ENCODE measurements at regions not wholly inside any gene's neighbourhood (a gene's known extent, or its start where the extent isn't known, plus 50 kb on each side); places are given as distances from the start of the nearest gene placed in this dataset.
A peak's percentile ranks its signal among the peaks of the same experiment; 100 is the strongest.
"Not testable (repeated sequence)": the region's sequence is repeated elsewhere in the genome, so short reads cannot be mapped to it uniquely, and the experiment has no call there.

DNA sequence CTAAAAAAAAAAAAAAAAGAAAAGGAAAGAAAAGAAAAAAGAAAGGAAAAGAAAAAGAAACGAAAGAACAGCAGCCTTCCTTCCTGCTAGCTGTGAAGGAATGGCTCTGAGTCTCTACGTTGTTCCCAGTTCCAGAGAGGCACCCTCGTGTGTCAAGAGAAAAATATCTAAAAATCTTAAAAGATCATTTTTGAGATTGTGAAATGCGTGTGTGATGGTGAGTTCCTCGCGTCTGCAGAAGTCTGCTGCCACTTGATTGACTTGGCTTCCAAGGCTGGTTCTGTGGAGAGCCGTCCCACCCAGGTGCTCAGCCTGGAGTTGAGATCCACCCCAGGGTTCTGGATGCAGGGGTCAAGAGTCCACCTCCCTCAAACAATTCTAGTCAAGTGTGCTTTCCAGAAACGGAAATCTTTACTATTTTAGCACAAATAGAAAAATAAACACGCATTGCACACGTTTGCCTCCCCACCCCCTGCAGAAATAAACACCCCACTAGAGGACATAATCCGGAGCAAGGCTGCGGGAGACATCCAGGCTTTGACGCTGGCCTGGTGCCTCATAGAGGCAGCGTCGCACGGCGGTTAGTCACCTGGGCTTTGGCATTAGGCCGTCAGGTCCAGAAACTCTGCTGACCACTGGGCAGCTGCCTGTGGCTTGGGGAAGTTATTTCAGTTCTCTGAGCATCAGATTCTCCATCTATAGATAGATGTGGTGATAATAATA is 265.4 kb downstream of the FAM43A start:
- no peak for DNase-seq (ENCODE audit: low spot score)

DNA sequence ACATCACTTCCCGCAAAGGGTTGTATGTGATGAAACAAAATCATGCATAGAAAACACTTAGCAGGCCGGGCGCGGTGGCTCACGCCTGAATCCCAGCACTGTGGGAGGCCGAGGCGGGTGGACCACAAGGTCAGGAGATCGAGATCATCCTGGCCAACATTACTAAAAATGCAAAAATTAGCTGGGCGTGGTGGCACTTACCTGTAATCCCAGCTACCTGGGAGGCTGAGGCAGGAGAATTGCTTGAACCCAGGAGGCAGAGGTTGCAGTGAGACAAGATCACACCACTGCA is 265.9 kb downstream of the FAM43A start:
- DNase-seq (ENCODE audit: low spot score) = not testable (repeated sequence)

DNA sequence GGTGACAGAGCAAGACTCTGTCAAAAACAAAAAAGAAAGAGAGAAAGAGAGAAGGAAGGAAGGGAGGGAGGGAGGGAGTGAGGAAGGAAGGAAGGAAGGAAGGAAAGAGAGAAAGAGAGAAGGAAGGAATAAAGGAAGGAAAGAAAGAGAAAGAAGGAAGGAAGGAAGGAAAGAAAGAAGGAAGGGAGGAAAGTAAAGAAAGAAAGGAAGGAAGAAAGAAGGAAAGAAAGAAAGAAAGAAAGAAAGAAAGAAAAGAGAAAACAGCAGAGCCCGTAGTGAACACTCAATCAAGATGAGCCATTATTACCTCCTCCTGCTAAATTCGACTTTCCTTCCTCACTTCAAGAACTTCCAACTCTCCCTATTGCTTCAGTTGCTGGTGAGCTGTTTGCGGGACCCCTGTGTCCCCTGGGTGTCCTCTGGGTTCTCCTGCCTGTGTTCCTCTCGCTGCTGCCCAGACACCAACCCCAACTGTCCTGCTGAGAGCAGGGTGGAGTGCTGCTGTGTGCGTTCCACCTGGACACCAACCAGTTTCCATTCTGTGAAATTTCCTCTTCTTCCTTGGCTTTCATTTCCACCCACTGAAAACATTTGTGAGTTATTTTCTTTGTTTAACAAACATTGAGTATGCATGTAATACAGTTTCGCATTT is 266.4 kb downstream of the FAM43A start:
- DNase-seq (ENCODE audit: low spot score) = no peak

DNA sequence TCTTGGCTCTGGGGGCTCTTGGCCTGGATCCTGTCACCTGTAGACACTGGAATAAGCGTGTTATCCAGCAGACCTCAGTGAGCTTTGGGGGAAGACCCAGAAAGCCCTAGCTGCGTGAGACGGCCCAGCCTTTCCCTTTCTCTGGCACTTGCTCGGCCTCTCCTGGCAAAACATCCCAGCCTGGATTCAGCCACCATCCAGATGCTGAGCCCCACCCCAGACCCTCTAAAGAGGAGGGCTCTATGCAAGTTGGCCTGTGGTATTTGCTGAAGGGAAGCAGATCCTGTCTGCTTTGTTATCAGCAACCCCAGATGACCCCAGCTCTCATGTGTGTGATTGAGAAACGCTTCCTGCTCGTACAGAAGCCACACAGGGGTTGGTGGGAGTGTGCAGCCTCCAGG is 267.2 kb downstream of the FAM43A start:
- DNase-seq (ENCODE audit: low spot score) = no peak

DNA sequence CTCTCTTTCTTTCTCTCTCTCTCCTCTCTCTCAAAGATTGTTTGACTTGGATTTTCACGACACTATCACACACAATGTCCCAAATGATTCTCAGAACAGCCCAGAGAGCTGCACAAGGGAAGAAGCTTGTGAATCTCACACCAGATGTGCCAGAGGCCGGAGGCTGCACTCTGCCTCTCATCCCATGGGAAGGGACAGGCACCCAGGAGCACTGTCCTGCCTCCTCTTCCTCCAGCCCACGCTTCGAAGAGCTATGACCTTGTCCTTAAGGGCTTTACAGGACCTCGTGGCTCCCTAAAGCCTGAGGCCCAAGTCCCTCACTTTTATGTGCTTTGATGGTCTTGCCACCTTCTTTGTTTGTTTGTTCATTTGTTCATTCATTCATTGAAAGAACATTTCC is 267.6 kb downstream of the FAM43A start:
- DNase-seq (ENCODE audit: low spot score) = no peak

DNA sequence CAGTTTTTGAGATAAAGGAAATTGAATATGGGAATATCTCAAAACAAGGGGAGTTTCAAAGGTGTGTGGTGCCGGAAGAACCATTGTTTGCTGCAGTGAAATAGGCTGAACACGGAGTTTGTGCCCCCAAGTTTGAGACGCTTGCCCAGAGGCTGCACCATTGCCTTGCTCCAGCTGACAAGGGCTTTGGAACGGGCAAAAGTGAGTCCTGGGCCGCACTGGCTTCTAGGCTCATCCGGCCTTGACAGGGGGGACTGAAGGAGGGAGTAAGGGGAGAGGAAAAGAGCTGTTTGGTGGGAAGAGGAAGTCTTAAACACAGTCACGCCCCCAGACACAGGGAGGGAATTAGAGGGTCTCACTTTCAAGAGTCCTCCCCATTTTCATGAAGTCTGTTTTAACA is 269.9 kb downstream of the FAM43A start:
- no peak for DNase-seq (ENCODE audit: low spot score)

DNA sequence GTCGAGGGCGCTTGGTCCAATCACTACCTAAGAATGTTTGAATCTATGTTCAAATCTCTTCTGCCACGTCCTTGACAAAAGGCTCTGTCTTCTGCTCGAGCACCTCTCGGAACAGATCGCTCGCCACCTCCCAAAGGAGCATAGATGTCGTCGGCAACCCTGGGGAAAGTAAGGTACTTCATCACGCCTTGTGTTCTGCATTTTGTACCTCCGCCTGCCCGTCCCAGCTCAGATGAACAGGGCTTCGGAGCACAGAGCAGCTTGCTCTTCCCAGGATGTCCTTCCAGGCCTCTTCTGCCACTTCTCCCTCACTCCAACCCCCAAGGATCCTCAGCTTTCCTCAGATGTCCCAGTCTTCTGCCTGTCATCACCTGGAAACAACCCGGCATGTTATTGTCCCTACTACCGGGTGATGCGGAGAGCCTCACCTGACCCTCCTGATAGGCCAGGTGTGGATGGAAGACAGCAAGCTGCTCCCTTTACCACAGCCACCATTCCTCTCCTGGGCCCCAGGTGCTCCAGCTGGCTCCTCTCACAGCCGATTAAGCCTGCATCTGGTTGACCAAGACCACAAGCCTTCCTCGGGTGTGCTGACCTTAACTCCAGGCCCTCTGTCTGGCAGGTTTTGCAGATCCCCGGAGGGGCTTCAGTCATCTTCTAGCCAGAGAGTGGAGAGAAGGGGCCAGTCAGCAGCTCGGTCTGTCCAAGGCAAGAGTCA is 270.5 kb downstream of the FAM43A start:
- DNase-seq (ENCODE audit: low spot score) = no peak

DNA sequence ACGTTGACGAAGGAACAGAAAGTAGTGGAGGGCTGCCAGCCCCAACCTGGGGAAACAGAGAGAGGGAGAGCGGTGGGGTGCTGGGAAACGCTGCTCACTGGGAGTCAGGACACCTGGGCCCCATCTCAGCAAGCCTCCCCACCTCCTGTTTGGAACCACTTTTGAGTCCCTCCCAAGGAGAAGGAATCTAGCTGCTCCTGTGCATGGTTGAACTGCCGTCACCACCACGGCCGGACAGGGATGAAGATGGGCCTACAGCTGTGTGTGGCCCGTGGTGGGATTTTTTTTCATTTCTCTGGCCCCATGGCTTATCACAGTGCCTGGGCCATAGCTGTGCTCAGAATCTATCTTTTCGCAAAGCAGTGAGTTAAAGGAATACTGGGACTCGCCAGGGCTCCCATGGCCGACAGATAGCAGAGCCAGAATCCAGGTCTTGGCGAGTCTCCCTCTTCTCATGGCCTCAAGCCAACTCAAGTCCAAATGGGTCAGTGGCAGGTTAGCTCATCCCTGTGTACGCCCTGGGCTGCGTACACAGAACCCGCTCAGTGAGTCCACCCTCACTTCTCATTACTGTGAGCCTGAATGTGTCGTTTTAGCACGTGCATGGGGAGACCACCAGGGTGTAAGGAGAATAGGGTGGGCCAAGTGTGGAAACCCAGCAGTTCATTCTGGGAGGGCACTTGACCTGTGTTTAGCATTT is 271.2 kb downstream of the FAM43A start:
- DNase-seq (ENCODE audit: low spot score) = no peak

DNA sequence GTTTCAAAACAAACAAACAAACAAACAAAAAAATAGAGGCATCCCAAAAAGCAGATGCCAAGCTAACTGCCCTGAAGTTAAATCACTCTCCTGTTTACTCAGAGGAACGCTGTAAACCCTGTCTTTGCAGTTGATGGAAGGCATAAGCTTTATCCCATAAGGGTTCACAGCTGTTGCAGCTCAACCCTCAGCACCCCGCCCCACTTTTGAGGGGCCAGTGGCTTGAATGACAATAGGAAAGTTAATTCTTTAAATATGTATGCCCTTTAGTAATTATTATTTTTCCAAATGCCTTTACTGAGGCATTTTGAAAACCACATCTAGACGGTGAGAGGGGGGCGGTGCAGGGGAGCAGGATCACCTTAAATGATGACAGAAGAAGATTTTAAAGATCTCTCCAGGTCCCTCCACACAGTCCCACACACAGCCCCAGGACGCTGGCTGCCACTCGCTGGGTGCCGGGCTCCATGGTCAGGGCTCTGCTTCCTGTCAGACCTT is 272.1 kb downstream of the FAM43A start:
- DNase-seq (ENCODE audit: low spot score) = no peak

DNA sequence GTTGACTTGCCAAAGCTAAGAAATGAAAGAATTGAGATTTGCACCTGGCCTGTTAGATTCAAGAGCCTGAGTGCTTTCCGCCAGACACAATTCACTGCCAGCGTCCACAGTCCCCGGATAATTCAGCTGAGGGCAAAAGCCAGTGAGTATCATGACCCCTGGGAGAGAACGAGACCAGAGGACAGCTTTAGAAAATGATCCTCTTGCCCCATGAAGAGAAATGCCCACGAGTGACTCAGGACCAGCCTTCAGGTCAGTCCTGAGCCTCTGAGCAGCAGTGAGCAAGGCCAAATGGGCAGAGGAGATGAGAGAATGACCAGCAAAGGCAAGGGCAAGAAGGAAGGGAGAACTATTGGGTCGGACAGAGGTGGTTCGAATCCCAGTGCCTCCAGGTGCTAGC is 273.5 kb downstream of the FAM43A start:
- DNase-seq (ENCODE audit: low spot score) = no peak

DNA sequence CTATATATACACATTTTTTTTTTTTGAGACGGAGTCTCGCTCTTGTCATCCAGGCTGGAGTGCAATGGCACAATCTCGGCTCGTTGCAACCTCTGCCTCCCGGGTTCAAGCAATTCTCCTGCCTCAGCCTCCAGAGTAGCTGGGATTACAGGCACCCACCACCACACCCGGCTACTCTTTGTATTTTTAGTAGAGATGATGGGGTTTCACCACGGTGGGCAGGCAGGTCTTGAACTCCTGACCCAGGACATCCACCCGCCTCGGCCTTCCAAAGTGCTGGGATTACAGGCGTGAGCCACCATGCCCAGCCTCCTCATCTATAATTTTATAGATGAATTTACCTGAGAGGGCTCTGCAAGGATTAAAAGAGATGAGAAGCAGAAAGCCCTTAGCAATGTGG is 274.0 kb downstream of the FAM43A start:
- not testable (repeated sequence) for DNase-seq (ENCODE audit: low spot score)

DNA sequence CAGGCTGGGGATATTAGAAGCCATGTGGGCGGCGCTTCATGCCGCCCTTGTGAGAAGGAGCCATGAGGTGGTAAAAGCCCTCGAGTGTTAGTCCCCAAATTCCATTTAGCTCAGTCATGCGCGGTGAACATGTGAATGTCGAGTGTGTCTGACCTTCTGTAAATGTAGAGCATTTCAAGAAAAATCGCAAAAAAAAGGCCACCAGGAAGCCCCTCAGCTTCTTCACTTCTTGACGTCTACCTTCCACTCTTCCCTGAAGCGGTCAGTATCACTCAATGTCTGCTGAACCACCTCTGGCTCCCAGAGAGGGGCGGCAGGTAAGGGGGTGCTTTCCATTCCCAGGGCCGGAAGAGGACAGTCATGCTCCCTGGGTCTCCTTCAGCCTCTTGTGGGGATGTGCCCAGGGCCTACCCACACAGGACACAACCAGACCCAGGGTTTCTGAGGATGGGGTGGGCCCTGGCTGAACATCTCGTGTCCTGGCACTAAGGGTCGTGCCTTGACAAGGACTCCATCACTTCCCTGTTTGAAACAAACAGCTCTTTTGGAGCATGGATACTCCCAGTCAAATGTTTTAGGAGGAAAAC is 274.9 kb downstream of the FAM43A start:
- DNase-seq (ENCODE audit: low spot score) = no peak

DNA sequence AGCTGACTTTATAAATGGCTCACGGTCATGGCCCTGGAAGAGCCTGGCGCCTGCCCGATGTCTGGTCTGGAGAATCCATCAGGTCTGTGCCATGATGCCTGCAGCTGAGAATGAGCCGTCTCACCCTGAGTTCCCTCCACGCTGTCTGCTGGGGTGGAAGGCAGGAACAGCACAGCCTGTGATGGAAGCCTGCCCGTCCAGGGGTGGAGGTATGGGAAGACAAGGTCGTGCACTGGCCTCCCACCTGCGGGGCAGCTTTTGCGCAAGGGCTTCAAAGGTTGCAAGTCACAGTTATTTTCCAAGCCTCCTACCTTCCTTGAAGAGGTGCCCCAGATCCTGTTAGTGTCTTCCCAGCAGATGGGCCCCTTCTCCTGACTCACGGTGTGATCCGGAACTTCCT is 275.5 kb downstream of the FAM43A start:
- DNase-seq (ENCODE audit: low spot score) = no peak

DNA sequence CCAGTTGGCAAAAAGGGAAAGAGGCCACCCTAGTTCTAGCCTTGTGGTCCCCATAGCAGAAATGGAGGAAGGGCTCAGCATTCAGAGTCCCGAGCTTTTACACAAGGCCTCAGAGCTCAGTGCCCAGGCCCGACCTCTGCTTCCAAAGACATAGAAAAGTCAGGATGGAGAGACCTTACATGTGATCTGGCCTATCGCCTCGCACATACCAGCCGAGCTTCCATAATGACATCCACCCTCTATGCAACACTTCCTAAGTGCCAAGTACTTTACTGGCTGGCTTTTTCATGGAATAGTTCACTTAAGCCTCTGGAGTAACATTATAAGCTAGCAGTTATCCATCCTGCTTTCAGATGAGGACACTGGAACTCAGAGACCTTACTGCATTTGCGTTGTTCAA is 275.9 kb downstream of the FAM43A start:
- no peak for DNase-seq (ENCODE audit: low spot score)

DNA sequence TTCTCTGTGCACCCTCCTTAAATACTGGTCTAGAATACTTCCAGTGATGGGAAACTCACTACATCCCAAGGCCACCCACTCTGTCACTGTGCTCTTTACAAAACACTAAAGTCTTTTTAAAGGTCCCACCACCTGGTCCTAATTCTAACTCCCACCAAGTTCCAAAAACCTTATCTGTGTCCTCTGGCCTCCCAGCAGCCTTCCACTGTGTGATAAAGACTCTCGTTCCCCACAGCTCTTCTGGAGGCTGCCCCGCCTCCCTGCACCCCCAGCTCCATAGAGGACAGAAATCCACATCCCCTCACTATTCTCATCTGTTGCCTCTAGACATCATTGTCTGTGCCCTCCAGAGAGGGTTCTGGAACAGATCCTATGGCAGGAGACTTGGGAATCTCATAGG is 276.4 kb downstream of the FAM43A start:
- DNase-seq (ENCODE audit: low spot score) = no peak

DNA sequence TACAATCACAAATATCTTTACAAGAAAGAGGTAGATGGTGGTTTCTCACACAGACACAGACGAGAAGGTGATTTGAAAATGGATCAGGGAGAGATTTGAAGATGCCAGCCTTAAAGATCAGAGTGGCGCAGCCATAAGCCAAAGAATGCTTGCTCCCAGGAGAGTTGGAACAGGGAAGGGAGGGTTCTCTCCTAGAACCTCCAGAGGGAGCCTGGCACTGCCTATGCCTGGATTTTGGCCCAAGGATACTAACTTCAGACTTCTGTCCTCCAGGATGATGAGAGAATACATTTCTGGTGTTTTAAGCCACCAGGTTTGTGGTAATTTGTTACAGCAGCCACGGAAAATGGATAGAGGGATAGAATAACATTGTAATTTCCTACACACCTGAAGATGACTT is 279.1 kb downstream of the FAM43A start:
- no peak for DNase-seq (ENCODE audit: low spot score)

DNA sequence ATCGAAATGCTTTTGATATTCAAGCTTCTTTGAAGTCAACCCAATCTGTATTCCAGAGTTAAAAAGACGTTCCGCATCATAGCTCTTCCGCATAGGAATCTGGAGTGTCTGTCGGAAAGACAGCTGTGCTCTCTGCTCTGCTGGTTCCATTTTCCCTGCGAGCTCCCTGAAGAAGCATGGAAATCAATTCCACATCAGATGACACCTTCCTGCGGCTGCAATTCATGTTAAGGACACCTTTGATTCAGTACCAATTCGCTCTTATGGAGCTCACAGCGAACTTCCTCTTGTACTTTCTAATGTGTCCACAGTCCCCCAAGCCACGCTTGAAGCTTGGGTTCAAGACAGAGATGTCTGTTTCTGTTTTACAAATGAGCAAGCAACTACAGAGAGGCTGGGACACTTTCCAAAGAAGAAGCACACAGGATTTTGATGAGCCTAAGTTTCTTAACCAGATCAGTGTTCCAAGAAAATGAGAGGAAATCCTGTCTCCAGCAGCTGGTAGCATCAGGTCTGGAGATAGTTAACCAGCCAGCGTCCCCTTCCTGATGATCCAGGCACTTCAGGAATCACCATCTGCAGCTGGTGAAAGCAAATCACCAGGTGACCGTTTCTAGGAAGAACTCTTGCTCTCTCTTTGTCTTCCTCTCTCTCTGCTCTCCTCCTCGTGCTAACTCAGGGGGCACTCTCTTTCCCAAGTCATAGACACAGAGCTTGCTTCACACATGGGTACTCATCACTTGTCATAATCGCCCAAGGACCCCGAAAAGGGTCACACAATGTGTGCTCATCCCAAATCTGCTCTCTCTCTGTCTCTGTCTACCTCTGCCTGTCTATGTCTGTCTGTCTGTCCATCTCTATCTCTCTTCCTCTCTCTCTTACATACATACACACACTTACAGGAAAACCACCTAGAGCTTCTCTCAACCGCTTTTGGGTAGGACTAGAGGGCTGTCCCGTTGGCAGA is 281.8 kb downstream of the FAM43A start:
- DNase-seq (ENCODE audit: low spot score) = no peak

DNA sequence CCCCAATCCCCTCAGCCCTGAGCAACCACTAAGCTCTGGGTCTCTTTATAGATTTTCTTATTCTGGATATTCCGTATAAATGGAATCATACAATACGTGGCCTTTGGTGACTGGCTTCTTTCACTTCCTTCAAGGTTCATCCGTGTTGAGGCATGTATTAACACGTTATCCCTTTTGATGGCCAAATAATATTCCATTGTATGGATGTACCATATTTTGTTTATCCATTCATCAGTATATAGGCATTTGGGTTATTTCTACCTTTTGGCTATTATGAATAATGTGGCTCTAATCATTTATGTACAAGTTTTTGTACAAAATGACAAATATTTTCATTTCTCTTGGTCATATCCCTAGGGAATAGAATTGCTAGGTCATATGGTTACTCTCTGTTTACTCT is 284.4 kb downstream of the FAM43A start:
- no peak for DNase-seq (ENCODE audit: low spot score)

DNA sequence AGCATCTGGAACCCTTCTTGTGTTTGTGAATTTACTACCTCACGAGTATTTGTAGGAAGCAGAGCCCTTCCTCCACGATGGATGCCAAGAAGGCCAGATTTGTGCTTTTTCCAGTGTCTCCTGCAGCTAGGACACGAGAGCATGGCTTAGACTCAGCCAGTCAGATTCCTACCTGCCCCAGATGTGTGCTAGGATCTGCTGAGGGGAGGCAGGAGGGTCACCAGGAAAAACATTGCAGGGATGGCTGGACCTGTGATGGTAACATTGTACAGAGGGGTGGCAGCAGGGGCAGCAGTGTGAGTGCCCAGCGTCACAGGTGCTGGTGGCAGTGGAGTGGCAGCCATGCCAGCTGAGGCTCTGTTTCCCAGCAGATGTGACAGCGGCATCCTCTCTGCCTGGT is 285.3 kb downstream of the FAM43A start:
- no peak for DNase-seq (ENCODE audit: low spot score)

DNA sequence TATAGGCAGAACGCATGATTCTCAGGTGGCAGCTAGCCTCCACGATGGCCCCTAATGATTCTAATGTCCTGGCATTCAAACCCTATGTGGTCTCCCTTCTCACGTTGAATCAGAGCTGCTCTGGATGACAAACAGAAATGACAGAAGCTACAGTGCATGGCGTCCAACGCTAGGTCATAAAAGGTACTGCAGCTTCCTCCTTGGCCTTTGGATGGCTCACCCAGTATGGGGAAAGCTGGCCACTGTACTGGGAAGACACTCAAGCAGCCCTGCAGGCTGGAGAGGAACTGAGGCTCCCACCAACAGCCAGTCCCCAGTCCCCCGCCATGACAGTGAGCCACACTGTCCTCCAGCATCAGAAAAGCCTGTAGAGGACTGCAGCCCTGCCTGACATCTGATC is 286.3 kb downstream of the FAM43A start:
- peak; percentile 11 for DNase-seq (ENCODE audit: low spot score)

DNA sequence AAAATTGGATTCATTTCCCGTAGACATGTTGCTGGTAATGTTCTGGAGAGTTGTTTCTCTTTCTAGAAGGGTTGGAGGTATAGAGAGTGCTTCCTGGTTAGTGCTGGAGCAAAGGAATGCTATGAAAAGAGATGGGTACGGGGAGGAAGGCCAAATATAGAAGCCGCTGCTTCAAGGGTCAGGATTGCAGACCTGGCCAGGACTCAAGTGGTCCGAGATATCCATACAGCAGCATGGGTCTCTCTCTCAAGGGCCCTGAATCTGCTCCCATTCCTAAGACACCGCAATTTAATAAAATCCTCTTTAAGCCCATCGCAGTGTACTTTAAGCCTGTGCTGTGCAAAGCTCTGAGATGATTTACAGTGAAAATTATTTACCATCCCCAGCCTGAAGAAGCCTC is 287.0 kb downstream of the FAM43A start:
- no peak for DNase-seq (ENCODE audit: low spot score)

Measured in NAMALWA (cell line).